ENCODE measurements at regions not wholly inside any gene's neighbourhood (a gene's known extent, or its start where the extent isn't known, plus 50 kb on each side); places are given as distances from the start of the nearest gene placed in this dataset.

- no peak for TF ChIP-seq CTCF (IDR thresholded peaks at IDR 0.05)
- no peak for TF ChIP-seq POLR2A (IDR thresholded peaks at IDR 0.05)
These were observed 757.2 kb downstream of the GALR1 start for GRCh38 chr18:78006774-78007260.

Data from heart left ventricle (tissue), 13 donors.